Fibroblast of lung (primary cell): ENCODE measurements at regions not wholly inside any gene's neighbourhood (a gene's known extent, or its start where the extent isn't known, plus 50 kb on each side); places are given as distances from the start of the nearest gene placed in this dataset.

Experiments used
- DNase-seq, 2 donors: peaks; one replicate each; pipeline versions ENCODE4 v3.0.0 to v3.0.0-alpha.2; 2010; ENCODE audit warnings: low read depth in 2 of 2
- H2AFZ ChIP-seq: 2 replicates; pipeline ENCODE4 v1.5.1; 2012; ENCODE audit warnings: low read length, control low read depth, inconsistent platforms
- H3K27ac ChIP-seq: 2 replicates; pipeline ENCODE4 v1.5.1; 2011; ENCODE audit warnings: low read length, control low read depth; ENCODE audit not compliant: insufficient read depth
- H3K27me3 ChIP-seq: 2 replicates; pipeline ENCODE4 v1.5.1; 2011; ENCODE audit warnings: mild to moderate bottlenecking, low read length; ENCODE audit not compliant: control insufficient read depth, insufficient read depth
- H3K36me3 ChIP-seq: 2 replicates; pipeline ENCODE4 v1.5.1; 2011; ENCODE audit warnings: low read length; ENCODE audit not compliant: control insufficient read depth, insufficient read depth
- H3K4me1 ChIP-seq: 2 replicates; pipeline ENCODE4 v1.5.1; 2011; ENCODE audit warnings: low read length; ENCODE audit not compliant: control insufficient read depth, insufficient read depth; ENCODE audit errors: extremely low read depth
- H3K4me2 ChIP-seq: 2 replicates; pipeline ENCODE4 v1.5.1; 2011; ENCODE audit warnings: low read length, control low read depth; ENCODE audit not compliant: insufficient read depth; ENCODE audit errors: extremely low read depth
- H3K4me3 ChIP-seq, 4 experiments: fragments of 200-600 bp in 1 of 4; sonication (generic) in 1 of 4; replicated peaks in 1 of 4; 2 replicates each; pipeline ENCODE4 v1.5.1; 2011 to 2016; ENCODE audit warnings: low read length in 4 of 4, low read depth in 3 of 4, mild to moderate bottlenecking in 3 of 4, control low read depth in 2 of 4, inconsistent platforms in 1 of 4, mixed read lengths in 1 of 4; ENCODE audit not compliant: insufficient read depth in 1 of 4; ENCODE audit errors: control extremely low read depth in 1 of 4
- H3K79me2 ChIP-seq: 2 replicates; pipeline ENCODE4 v1.5.1; 2012; ENCODE audit warnings: mild to moderate bottlenecking, low read length, inconsistent platforms; ENCODE audit not compliant: control insufficient read depth, insufficient read depth
- H3K9ac ChIP-seq: 2 replicates; pipeline ENCODE4 v1.5.1; 2011; ENCODE audit warnings: mild to moderate bottlenecking, low read length, control low read depth; ENCODE audit not compliant: insufficient read depth
- H3K9me3 ChIP-seq: 2 replicates; pipeline ENCODE4 v1.5.1; 2012; ENCODE audit warnings: low read depth, low read length; ENCODE audit not compliant: control insufficient read depth, insufficient read depth
- H4K20me1 ChIP-seq: 2 replicates; pipeline ENCODE4 v1.5.1; 2011; ENCODE audit warnings: low read length; ENCODE audit not compliant: control insufficient read depth, insufficient read depth; ENCODE audit errors: extremely low read depth
- CTCF ChIP-seq, 2 donors: IDR thresholded peaks in 1 of 2; conservative IDR thresholded peaks in 1 of 2; 1 replicate in 1 of 2; 2 replicates in 1 of 2; pipeline ENCODE4 v1.5.1; 2011 to 2012; ENCODE audit warnings: low read length in 2 of 2, control low read depth in 1 of 2, inconsistent platforms in 1 of 2, low read depth in 1 of 2, mild to moderate bottlenecking in 1 of 2
- EZH2 ChIP-seq: IDR thresholded peaks from 2 replicates; pipeline ENCODE4 v1.5.1; 2012; ENCODE audit warnings: low read length, control low read depth, mild to moderate bottlenecking; ENCODE audit errors: missing control alignments

- H3K27ac ChIP-seq: no peak overlapping the region
- H3K4me3 ChIP-seq: no peak overlapping the region
- H3K4me1 ChIP-seq: no peaks in the 10 kb centered on the region
- H2AFZ ChIP-seq: no peak overlapping the region
- no peaks in the 10 kb centered on the region for H3K36me3 ChIP-seq
- DNase-seq: peak in 1 of 2 donors; percentile 2
- no peaks in the 10 kb centered on the region for H3K9me3 ChIP-seq
- no peaks in the 10 kb centered on the region for H4K20me1 ChIP-seq
- TF ChIP-seq CTCF (conservative IDR thresholded peaks at IDR 0.05 in 1 of 2, IDR thresholded peaks at IDR 0.05 in 1 of 2; ENCODE audit: low read depth in 1 of 2, low read length in 2 of 2) (peak in 1 of 2 donors; percentile 19), EZH2 (no peak)
- H3K79me2 ChIP-seq: no peaks in the 10 kb centered on the region
- H3K27me3 ChIP-seq: no peaks in the 10 kb centered on the region
- H3K4me2 ChIP-seq: no peak overlapping the region
- H3K9ac ChIP-seq: no peak overlapping the region
These were observed 714.5 kb upstream of the EYS start for GRCh38 chr6:66421570-66421969.

- Histone ChIP-seq H3K27me3 (no peaks in the 10 kb centered on the region), H4K20me1 (no peaks in the 10 kb centered on the region), H3K4me3 (no peak overlapping the region), H2AFZ (no peak overlapping the region), H3K9me3 (no peaks in the 10 kb centered on the region), H3K9ac (no peak overlapping the region), H3K79me2 (no peaks in the 10 kb centered on the region), H3K4me1 (no peaks in the 10 kb centered on the region), H3K4me2 (no peak overlapping the region), H3K36me3 (no peaks in the 10 kb centered on the region), H3K27ac (no peak overlapping the region)
- TF ChIP-seq CTCF (conservative IDR thresholded peaks at IDR 0.05 in 1 of 2, IDR thresholded peaks at IDR 0.05 in 1 of 2; ENCODE audit: low read depth in 1 of 2, low read length in 2 of 2) (no peak), EZH2 (no peak)
- no peak for DNase-seq
These were observed 711.9 kb upstream of the EYS start for GRCh38 chr6:66418906-66419305.

GRCh38 chr6:66403966-66404365 is 696.9 kb upstream of the EYS start:
- no peak overlapping the region for H3K9ac ChIP-seq
- no peaks in the 10 kb centered on the region for H3K4me1 ChIP-seq
- no peak for TF ChIP-seq CTCF (conservative IDR thresholded peaks at IDR 0.05 in 1 of 2, IDR thresholded peaks at IDR 0.05 in 1 of 2; ENCODE audit: low read depth in 1 of 2, low read length in 2 of 2)
- TF ChIP-seq EZH2: no peak
- no peaks in the 10 kb centered on the region for H3K36me3 ChIP-seq
- no peak overlapping the region for H3K27ac ChIP-seq
- no peak overlapping the region for H3K4me2 ChIP-seq
- H3K27me3 ChIP-seq: no peaks in the 10 kb centered on the region
- H3K9me3 ChIP-seq: no peaks in the 10 kb centered on the region
- no peaks in the 10 kb centered on the region for H3K79me2 ChIP-seq
- no peak for DNase-seq
- H4K20me1 ChIP-seq: no peaks in the 10 kb centered on the region
- no peak overlapping the region for H3K4me3 ChIP-seq
- no peak overlapping the region for H2AFZ ChIP-seq
